ENCODE measurements at regions not wholly inside any gene's neighbourhood (a gene's known extent, or its start where the extent isn't known, plus 50 kb on each side); places are given as distances from the start of the nearest gene placed in this dataset.

DNA sequence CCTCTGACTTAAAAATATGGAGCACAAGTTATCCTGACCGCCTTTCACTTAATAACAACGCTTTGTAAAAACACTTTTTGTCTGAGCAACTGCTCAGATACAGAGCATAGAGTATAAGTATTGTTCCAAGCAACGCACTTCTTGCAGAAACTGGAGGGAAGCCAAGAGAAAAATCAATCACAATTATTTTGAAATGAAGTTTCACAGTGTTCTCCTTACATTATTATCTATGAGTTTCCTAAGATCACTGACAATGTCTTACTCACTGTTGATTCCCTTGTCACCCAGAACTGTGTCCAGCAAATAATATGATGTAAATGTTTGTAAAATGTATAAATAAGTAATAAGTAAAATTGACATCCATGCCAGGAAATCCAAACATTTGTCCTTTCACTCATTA, 184.6 kb upstream of the GPR149 start:
- Histone ChIP-seq H3F3A (ENCODE audit: low read depth) (no peaks in the 10 kb centered on the region), H2AFZ (ENCODE audit: low read length) (no peak overlapping the region), H3K9me2 (replicated peaks; ENCODE audit: low read depth, low read length) (no peaks in the 10 kb centered on the region), H3K9me3 (ENCODE audit: insufficient read depth, low read depth, low read length) (no peaks in the 10 kb centered on the region), H3K4me2 (ENCODE audit: low read depth, low read length, poor library complexity, severe bottlenecking) (no peak overlapping the region), H3K27me3 (ENCODE audit: insufficient read depth, low read length, poor library complexity, severe bottlenecking) (no peaks in the 10 kb centered on the region), H4K20me1 (ENCODE audit: insufficient read depth, low read length, poor library complexity, severe bottlenecking) (no peaks in the 10 kb centered on the region), H3K4me3 (ENCODE audit: low read length, poor library complexity, severe bottlenecking) (no peak overlapping the region), H3K36me3 (ENCODE audit: insufficient read depth, low read length) (no peaks in the 10 kb centered on the region), H3K4me1 (ENCODE audit: insufficient read depth, low read length, poor library complexity, severe bottlenecking) (no peaks in the 10 kb centered on the region), H3K9ac (ENCODE audit: low read depth, low read length, poor library complexity, severe bottlenecking) (no peak overlapping the region), H3K79me2 (ENCODE audit: insufficient read depth, low read length) (no peaks in the 10 kb centered on the region)
- TF ChIP-seq, protein P1, sequence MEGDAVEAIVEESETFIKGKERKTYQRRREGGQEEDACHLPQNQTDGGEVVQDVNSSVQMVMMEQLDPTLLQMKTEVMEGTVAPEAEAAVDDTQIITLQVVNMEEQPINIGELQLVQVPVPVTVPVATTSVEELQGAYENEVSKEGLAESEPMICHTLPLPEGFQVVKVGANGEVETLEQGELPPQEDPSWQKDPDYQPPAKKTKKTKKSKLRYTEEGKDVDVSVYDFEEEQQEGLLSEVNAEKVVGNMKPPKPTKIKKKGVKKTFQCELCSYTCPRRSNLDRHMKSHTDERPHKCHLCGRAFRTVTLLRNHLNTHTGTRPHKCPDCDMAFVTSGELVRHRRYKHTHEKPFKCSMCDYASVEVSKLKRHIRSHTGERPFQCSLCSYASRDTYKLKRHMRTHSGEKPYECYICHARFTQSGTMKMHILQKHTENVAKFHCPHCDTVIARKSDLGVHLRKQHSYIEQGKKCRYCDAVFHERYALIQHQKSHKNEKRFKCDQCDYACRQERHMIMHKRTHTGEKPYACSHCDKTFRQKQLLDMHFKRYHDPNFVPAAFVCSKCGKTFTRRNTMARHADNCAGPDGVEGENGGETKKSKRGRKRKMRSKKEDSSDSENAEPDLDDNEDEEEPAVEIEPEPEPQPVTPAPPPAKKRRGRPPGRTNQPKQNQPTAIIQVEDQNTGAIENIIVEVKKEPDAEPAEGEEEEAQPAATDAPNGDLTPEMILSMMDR (conservative IDR thresholded peaks at IDR 0.05; ENCODE audit: low read length), result no peak
- TF ChIP-seq EZH2phosphoT487 (IDR thresholded peaks at IDR 0.05; ENCODE audit: borderline replicate concordance), result no peak

DNA sequence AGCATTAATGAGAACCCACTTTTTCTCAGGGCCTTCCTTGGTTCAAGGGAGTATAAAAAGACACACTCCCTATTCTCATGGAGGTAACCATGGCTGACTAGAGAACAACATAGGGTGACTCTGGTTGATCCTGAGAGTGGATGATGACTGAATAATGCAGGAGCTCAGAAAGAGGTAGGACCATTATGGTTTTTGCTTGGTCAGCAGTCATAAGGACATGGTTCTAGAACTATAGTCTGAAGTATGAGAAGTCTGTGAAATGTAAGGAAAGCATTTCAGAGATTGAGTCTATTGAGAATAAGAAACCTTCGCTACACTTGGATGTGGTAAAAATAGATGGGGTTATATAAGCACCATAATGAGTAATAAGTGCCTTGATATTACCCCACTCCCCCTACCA, 184.1 kb upstream of the GPR149 start:
- H4K20me1 ChIP-seq (ENCODE audit: insufficient read depth, low read length, poor library complexity, severe bottlenecking), result no peaks in the 10 kb centered on the region
- H3K79me2 ChIP-seq (ENCODE audit: insufficient read depth, low read length), result no peaks in the 10 kb centered on the region
- no peak overlapping the region for H2AFZ ChIP-seq (ENCODE audit: low read length)
- H3F3A ChIP-seq (ENCODE audit: low read depth), result no peaks in the 10 kb centered on the region
- H3K4me3 ChIP-seq (ENCODE audit: low read length, poor library complexity, severe bottlenecking), result no peak overlapping the region
- H3K9me3 ChIP-seq (ENCODE audit: insufficient read depth, low read depth, low read length), result no peaks in the 10 kb centered on the region
- H3K4me2 ChIP-seq (ENCODE audit: low read depth, low read length, poor library complexity, severe bottlenecking), result no peak overlapping the region
- TF ChIP-seq, protein P1 (conservative IDR thresholded peaks at IDR 0.05; ENCODE audit: low read length), result no peak
- TF ChIP-seq EZH2phosphoT487 (IDR thresholded peaks at IDR 0.05; ENCODE audit: borderline replicate concordance), result no peak
- H3K9ac ChIP-seq (ENCODE audit: low read depth, low read length, poor library complexity, severe bottlenecking), result no peak overlapping the region
- H3K36me3 ChIP-seq (ENCODE audit: insufficient read depth, low read length), result no peaks in the 10 kb centered on the region
- H3K27me3 ChIP-seq (ENCODE audit: insufficient read depth, low read length, poor library complexity, severe bottlenecking), result no peaks in the 10 kb centered on the region
- no peaks in the 10 kb centered on the region for H3K9me2 ChIP-seq (replicated peaks; ENCODE audit: low read depth, low read length)
- no peaks in the 10 kb centered on the region for H3K4me1 ChIP-seq (ENCODE audit: insufficient read depth, low read length, poor library complexity, severe bottlenecking)

DNA sequence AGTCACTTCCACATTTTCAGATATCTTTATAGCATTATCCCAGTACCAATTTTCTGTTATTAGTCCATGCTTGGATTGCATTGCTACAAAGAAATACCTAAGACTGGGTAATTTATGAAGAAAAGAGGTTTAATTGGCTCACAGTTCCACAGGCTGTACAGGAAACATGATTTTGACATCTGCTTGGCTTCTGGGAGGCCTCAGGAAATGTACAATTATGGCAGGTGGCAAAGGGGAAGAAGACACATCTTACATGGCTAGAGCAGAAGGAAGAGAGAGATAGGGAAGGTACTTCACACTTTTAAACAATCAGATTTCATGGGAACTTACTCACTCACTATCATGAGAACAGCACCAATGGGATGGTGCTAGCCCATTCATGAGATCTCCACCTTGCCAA, 172.3 kb upstream of the GPR149 start:
- H3K27me3 ChIP-seq (ENCODE audit: insufficient read depth, low read length, poor library complexity, severe bottlenecking), result no peaks in the 10 kb centered on the region
- H3K4me3 ChIP-seq (ENCODE audit: low read length, poor library complexity, severe bottlenecking), result no peak overlapping the region
- no peaks in the 10 kb centered on the region for H4K20me1 ChIP-seq (ENCODE audit: insufficient read depth, low read length, poor library complexity, severe bottlenecking)
- H3K9me3 ChIP-seq (ENCODE audit: insufficient read depth, low read depth, low read length), result no peaks in the 10 kb centered on the region
- H3K9ac ChIP-seq (ENCODE audit: low read depth, low read length, poor library complexity, severe bottlenecking), result no peak overlapping the region
- no peaks in the 10 kb centered on the region for H3K4me1 ChIP-seq (ENCODE audit: insufficient read depth, low read length, poor library complexity, severe bottlenecking)
- TF ChIP-seq, protein P1 (conservative IDR thresholded peaks at IDR 0.05; ENCODE audit: low read length), result no peak
- no peak for TF ChIP-seq EZH2phosphoT487 (IDR thresholded peaks at IDR 0.05; ENCODE audit: borderline replicate concordance)
- no peak overlapping the region for H2AFZ ChIP-seq (ENCODE audit: low read length)
- no peaks in the 10 kb centered on the region for H3K36me3 ChIP-seq (ENCODE audit: insufficient read depth, low read length)
- H3K9me2 ChIP-seq (replicated peaks; ENCODE audit: low read depth, low read length), result no peaks in the 10 kb centered on the region
- no peaks in the 10 kb centered on the region for H3K79me2 ChIP-seq (ENCODE audit: insufficient read depth, low read length)
- no peak overlapping the region for H3K4me2 ChIP-seq (ENCODE audit: low read depth, low read length, poor library complexity, severe bottlenecking)
- H3F3A ChIP-seq (ENCODE audit: low read depth), result no peaks in the 10 kb centered on the region
